T-helper 2 cell (primary cell): ENCODE measurements at regions not wholly inside any gene's neighbourhood (a gene's known extent, or its start where the extent isn't known, plus 50 kb on each side); places are given as distances from the start of the nearest gene placed in this dataset.

Experiments used
- DNase-seq, 5 experiments: peaks; one replicate each; pipeline versions ENCODE4 v3.0.0 to v3.0.0-alpha.2; 2012 to 2022

GRCh38 chr6:134477991-134478635, 160.2 kb upstream of the SGK1 start:
- DNase-seq, result no peak

GRCh38 chr6:134474955-134475354, 157.0 kb upstream of the SGK1 start:
- DNase-seq, result no peak

- no peak for DNase-seq
These were observed 154.7 kb upstream of the SGK1 start for GRCh38 chr6:134472661-134473060.

GRCh38 chr6:134472046-134472445, 154.1 kb upstream of the SGK1 start:
- no peak for DNase-seq

- no peak for DNase-seq
These were observed 152.6 kb upstream of the SGK1 start for GRCh38 chr6:134470457-134470975.

GRCh38 chr6:134469702-134470456, 152.0 kb upstream of the SGK1 start:
- no peak for DNase-seq

- no peak for DNase-seq
These were observed 150.7 kb upstream of the SGK1 start for GRCh38 chr6:134468633-134469032.

- no peak for DNase-seq
These were observed 149.7 kb upstream of the SGK1 start for GRCh38 chr6:134467620-134468019.

GRCh38 chr6:134466771-134467525, 149.0 kb upstream of the SGK1 start:
- no peak for DNase-seq

GRCh38 chr6:134464690-134465411, 146.9 kb upstream of the SGK1 start:
- peak in 1 of 5 experiments; percentile 9 for DNase-seq

GRCh38 chr6:134458857-134459657, 141.1 kb upstream of the SGK1 start:
- no peak for DNase-seq

GRCh38 chr6:134457941-134458340, 140.0 kb upstream of the SGK1 start:
- no peak for DNase-seq

- DNase-seq, result peak in 2 of 5 experiments; percentile 34 to 71
These were observed 138.3 kb upstream of the SGK1 start for GRCh38 chr6:134456226-134456625.

- DNase-seq, result no peak
These were observed 137.4 kb upstream of the SGK1 start for GRCh38 chr6:134455319-134455718.

GRCh38 chr6:134454794-134455193, 136.9 kb upstream of the SGK1 start:
- no peak for DNase-seq

- DNase-seq, result no peak
These were observed 136.0 kb upstream of the SGK1 start for GRCh38 chr6:134453792-134454510.

GRCh38 chr6:134452906-134453305, 135.0 kb upstream of the SGK1 start:
- peak in 1 of 5 experiments; percentile 43 for DNase-seq

- DNase-seq, result no peak
These were observed 133.6 kb upstream of the SGK1 start for GRCh38 chr6:134451529-134451928.

- no peak for DNase-seq
These were observed 131.9 kb upstream of the SGK1 start for GRCh38 chr6:134449781-134450180.

GRCh38 chr6:134449004-134449403, 131.1 kb upstream of the SGK1 start:
- DNase-seq, result no peak

GRCh38 chr6:134447883-134448387, 130.0 kb upstream of the SGK1 start:
- DNase-seq, result no peak
